Liver (tissue), 8 donors: ENCODE measurements at regions not wholly inside any gene's neighbourhood (a gene's known extent, or its start where the extent isn't known, plus 50 kb on each side); places are given as distances from the start of the nearest gene placed in this dataset.

ENCODE experiments used
- DNase-seq: peaks from one replicate; pipeline ENCODE4 v3.0.0-alpha.2; 2017; ENCODE audit warnings: low spot score
- H3K27ac ChIP-seq, 2 donors: one replicate each; pipeline ENCODE4 v1.7.0; 2013; ENCODE audit warnings: inconsistent platforms in 2 of 2, low read length in 2 of 2, control low read depth in 1 of 2, low read depth in 1 of 2, mild to moderate bottlenecking in 1 of 2
- H3K27me3 ChIP-seq, 4 donors: one replicate each; pipeline versions ENCODE4 v1.6.1 to v1.7.0; 2013; ENCODE audit warnings: low read length in 3 of 4, inconsistent platforms in 1 of 4, mild to moderate bottlenecking in 1 of 4, moderate library complexity in 1 of 4; ENCODE audit not compliant: control insufficient read depth in 4 of 4, insufficient read depth in 4 of 4
- H3K36me3 ChIP-seq, 4 donors: one replicate each; pipeline versions ENCODE4 v1.6.1 to v1.7.0; 2013; ENCODE audit warnings: low read length in 3 of 4, mild to moderate bottlenecking in 3 of 4, low read depth in 1 of 4, moderate library complexity in 1 of 4; ENCODE audit not compliant: control insufficient read depth in 4 of 4, insufficient read depth in 3 of 4
- H3K4me1 ChIP-seq, 4 donors: one replicate each; pipeline versions ENCODE4 v1.6.1 to v1.7.0; 2013; ENCODE audit warnings: low read length in 3 of 4, mild to moderate bottlenecking in 3 of 4, moderate library complexity in 1 of 4; ENCODE audit not compliant: control insufficient read depth in 4 of 4, insufficient read depth in 4 of 4
- H3K4me3 ChIP-seq, 3 donors: one replicate each; pipeline versions ENCODE4 v1.6.1 to v1.7.0; 2013; ENCODE audit warnings: low read length in 3 of 3, control low read depth in 1 of 3, low read depth in 1 of 3, mild to moderate bottlenecking in 1 of 3
- H3K9ac ChIP-seq, 2 donors: one replicate each; pipeline ENCODE4 v1.7.0; 2013; ENCODE audit warnings: low read length in 2 of 2, mild to moderate bottlenecking in 2 of 2, moderate library complexity in 2 of 2, control low read depth in 1 of 2, low read depth in 1 of 2
- H3K9me3 ChIP-seq, 4 donors: one replicate each; pipeline versions ENCODE4 v1.6.1 to v1.7.0; 2013; ENCODE audit warnings: low read length in 3 of 4; ENCODE audit not compliant: control insufficient read depth in 4 of 4
- EGR1 ChIP-seq, 2 donors: IDR thresholded peaks; 2 replicates each; pipeline ENCODE4 v1.6.1; 2016 to 2018; ENCODE audit warnings: antibody characterized with exemption in 2 of 2, low read depth in 2 of 2
- FOXA1 ChIP-seq: IDR thresholded peaks from 2 replicates; pipeline ENCODE4 v1.6.1; 2016; ENCODE audit warnings: antibody characterized with exemption
- GABPA ChIP-seq, 2 donors: IDR thresholded peaks in 1 of 2; conservative IDR thresholded peaks in 1 of 2; 2 replicates each; pipeline ENCODE4 v1.6.1; 2016; ENCODE audit warnings: antibody characterized with exemption in 2 of 2, mild to moderate bottlenecking in 1 of 2, moderate library complexity in 1 of 2
- HNF4G ChIP-seq: IDR thresholded peaks from 2 replicates; pipeline ENCODE4 v1.6.1; 2016; ENCODE audit warnings: antibody characterized with exemption
- JUND ChIP-seq, 2 donors: IDR thresholded peaks; 2 replicates each; pipeline ENCODE4 v1.6.1; 2016; ENCODE audit warnings: antibody characterized with exemption in 2 of 2
- NR2F2 ChIP-seq: IDR thresholded peaks from 2 replicates; pipeline ENCODE4 v1.6.1; 2016; ENCODE audit warnings: antibody characterized with exemption
- RAD21 ChIP-seq, 2 donors: IDR thresholded peaks; 2 replicates each; pipeline ENCODE4 v1.6.1; 2016; ENCODE audit warnings: antibody characterized with exemption in 2 of 2, mild to moderate bottlenecking in 2 of 2
- RXRA ChIP-seq, 2 donors: IDR thresholded peaks; 2 replicates each; pipeline ENCODE4 v1.6.1; 2017 to 2018; ENCODE audit warnings: antibody characterized with exemption in 2 of 2, mild to moderate bottlenecking in 1 of 2
- SP1 ChIP-seq: IDR thresholded peaks from 2 replicates; pipeline ENCODE4 v1.6.1; 2018; ENCODE audit warnings: antibody characterized with exemption, mild to moderate bottlenecking
- YY1 ChIP-seq: IDR thresholded peaks from 2 replicates; pipeline ENCODE4 v1.6.1; 2016; ENCODE audit warnings: antibody characterized with exemption, mild to moderate bottlenecking
- WGBS: extraction: QIAGEN DNeasy Blood & Tissue Kit; methylation state at CpG from one replicate; pipeline ENCODE4 v1.1.7; 2013; 5-methylcytosine and 5-hydroxymethylcytosine counted together
- TF ChIP-seq, protein P1 (sequence below): IDR thresholded peaks from 2 replicates; pipeline ENCODE4 v1.6.1; 2016; ENCODE audit warnings: antibody characterized with exemption
- TF ChIP-seq, protein P2 (sequence below): IDR thresholded peaks from 2 replicates; pipeline ENCODE4 v1.6.1; 2016; ENCODE audit warnings: antibody characterized with exemption, mild to moderate bottlenecking
- TF ChIP-seq, protein P3 (sequence below): fragments of 150-350 bp; IDR thresholded peaks from 2 replicates; pipeline ENCODE4 v1.5.1; 2017; ENCODE audit warnings: improper control_type of control experiment, low read depth, low read length; ENCODE audit not compliant: missing input control
- TF ChIP-seq, protein P4 (sequence below): IDR thresholded peaks from 2 replicates; pipeline ENCODE4 v1.6.1; 2016; ENCODE audit warnings: antibody characterized with exemption
- TF ChIP-seq, protein P5 (sequence below): IDR thresholded peaks from 2 replicates; pipeline ENCODE4 v1.6.1; 2016; ENCODE audit warnings: antibody characterized with exemption
- donor health status: healthy.
- donor health status: healthy.
- donor health status: healthy.
- donor health status: healthy.
- donor health status: healthy.

DNA sequence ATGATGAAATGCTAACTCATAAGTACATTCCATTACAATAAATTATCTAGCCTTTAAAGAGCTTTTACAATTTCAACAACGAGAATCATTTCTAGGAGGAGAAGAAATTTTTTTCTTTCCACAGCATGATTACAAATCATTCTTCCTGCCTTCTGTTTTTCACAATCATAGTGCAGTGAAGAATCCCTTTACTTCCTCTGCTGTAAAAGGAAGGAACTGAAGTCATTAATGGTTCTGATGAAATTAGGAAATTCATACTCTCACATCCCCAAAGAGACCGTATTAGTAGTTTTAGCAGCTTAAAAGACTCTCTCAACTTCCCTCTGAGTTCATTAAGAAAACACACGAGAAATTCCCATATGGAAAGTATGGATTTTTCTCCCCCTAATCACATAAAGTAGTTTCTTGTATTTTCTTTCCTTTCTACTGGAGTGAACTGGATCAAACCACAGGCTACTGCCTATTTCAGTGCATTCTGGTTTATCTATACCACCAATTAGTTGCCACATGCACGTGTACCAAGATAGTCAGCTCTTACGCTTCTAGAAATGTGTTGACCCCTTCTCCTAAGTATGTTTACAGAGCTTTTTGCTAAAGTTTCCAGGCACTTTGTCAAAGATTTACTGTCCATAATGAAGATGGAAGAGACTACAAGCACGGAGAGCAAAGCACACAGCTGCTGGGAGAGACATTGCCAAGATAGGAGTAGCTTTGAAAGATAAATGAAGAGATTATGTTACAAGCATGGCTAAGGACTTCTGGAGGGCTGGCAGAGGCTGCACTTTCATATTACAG lies 58.9 kb upstream of the KITLG start:
- Histone ChIP-seq H3K27ac (no peak overlapping the region), H3K4me3 (no peak overlapping the region), H3K27me3 (no peaks in the 10 kb centered on the region), H3K36me3 (no peaks in the 10 kb centered on the region), H3K9ac (no peak overlapping the region), H3K4me1 (no peaks in the 10 kb centered on the region), H3K9me3 (no peaks in the 10 kb centered on the region)
- peak in 1 of 2 donors; percentile 22 for TF ChIP-seq EGR1 (IDR thresholded peaks at IDR 0.05; ENCODE audit: low read depth in 2 of 2)
- TF ChIP-seq, protein P1, sequence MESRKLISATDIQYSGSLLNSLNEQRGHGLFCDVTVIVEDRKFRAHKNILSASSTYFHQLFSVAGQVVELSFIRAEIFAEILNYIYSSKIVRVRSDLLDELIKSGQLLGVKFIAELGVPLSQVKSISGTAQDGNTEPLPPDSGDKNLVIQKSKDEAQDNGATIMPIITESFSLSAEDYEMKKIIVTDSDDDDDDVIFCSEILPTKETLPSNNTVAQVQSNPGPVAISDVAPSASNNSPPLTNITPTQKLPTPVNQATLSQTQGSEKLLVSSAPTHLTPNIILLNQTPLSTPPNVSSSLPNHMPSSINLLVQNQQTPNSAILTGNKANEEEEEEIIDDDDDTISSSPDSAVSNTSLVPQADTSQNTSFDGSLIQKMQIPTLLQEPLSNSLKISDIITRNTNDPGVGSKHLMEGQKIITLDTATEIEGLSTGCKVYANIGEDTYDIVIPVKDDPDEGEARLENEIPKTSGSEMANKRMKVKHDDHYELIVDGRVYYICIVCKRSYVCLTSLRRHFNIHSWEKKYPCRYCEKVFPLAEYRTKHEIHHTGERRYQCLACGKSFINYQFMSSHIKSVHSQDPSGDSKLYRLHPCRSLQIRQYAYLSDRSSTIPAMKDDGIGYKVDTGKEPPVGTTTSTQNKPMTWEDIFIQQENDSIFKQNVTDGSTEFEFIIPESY = no peak
- no peak for DNase-seq
- 55% methylated on average over 6 of the region's 6 CpGs for WGBS

DNA sequence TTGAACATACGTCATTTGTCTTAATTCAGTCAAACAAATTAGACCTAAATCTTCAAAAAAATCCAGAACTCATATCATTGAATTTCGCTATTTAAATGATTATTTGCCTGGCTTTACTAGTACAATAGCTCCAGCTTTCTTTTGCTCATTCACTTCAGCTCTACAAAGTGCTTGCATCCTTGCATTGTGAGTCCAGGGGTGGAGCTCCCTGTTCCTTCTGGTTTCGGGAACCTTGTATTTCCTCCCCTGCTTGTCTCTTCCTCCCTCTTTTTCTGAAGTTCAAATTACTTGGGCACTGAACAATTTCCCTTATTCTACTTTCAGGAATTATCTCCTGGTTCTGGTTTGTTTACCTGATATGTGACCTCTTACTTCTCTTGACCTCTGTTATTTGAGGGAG lies 58.1 kb upstream of the KITLG start:
- no peak overlapping the region for H3K27ac ChIP-seq
- no peaks in the 10 kb centered on the region for H3K4me1 ChIP-seq
- no peak for DNase-seq
- H3K9me3 ChIP-seq = no peaks in the 10 kb centered on the region
- 74% methylated on average over 3 of the region's 3 CpGs for WGBS
- H3K9ac ChIP-seq = no peak overlapping the region
- H3K36me3 ChIP-seq = no peaks in the 10 kb centered on the region
- H3K4me3 ChIP-seq = no peak overlapping the region
- TF ChIP-seq YY1 (no peak), HNF4G (no peak), GABPA (IDR thresholded peaks at IDR 0.05 in 1 of 2, conservative IDR thresholded peaks at IDR 0.05 in 1 of 2) (no peak), FOXA1 (no peak), RAD21 (IDR thresholded peaks at IDR 0.05) (no peak), NR2F2 (no peak), JUND (IDR thresholded peaks at IDR 0.05) (no peak), RXRA (IDR thresholded peaks at IDR 0.05) (no peak), SP1 (no peak), EGR1 (IDR thresholded peaks at IDR 0.05; ENCODE audit: low read depth in 2 of 2) (no peak)
- TF ChIP-seq, protein P2, sequence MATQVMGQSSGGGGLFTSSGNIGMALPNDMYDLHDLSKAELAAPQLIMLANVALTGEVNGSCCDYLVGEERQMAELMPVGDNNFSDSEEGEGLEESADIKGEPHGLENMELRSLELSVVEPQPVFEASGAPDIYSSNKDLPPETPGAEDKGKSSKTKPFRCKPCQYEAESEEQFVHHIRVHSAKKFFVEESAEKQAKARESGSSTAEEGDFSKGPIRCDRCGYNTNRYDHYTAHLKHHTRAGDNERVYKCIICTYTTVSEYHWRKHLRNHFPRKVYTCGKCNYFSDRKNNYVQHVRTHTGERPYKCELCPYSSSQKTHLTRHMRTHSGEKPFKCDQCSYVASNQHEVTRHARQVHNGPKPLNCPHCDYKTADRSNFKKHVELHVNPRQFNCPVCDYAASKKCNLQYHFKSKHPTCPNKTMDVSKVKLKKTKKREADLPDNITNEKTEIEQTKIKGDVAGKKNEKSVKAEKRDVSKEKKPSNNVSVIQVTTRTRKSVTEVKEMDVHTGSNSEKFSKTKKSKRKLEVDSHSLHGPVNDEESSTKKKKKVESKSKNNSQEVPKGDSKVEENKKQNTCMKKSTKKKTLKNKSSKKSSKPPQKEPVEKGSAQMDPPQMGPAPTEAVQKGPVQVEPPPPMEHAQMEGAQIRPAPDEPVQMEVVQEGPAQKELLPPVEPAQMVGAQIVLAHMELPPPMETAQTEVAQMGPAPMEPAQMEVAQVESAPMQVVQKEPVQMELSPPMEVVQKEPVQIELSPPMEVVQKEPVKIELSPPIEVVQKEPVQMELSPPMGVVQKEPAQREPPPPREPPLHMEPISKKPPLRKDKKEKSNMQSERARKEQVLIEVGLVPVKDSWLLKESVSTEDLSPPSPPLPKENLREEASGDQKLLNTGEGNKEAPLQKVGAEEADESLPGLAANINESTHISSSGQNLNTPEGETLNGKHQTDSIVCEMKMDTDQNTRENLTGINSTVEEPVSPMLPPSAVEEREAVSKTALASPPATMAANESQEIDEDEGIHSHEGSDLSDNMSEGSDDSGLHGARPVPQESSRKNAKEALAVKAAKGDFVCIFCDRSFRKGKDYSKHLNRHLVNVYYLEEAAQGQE = no peak
- TF ChIP-seq, protein P1 = no peak
- TF ChIP-seq, protein P3, sequence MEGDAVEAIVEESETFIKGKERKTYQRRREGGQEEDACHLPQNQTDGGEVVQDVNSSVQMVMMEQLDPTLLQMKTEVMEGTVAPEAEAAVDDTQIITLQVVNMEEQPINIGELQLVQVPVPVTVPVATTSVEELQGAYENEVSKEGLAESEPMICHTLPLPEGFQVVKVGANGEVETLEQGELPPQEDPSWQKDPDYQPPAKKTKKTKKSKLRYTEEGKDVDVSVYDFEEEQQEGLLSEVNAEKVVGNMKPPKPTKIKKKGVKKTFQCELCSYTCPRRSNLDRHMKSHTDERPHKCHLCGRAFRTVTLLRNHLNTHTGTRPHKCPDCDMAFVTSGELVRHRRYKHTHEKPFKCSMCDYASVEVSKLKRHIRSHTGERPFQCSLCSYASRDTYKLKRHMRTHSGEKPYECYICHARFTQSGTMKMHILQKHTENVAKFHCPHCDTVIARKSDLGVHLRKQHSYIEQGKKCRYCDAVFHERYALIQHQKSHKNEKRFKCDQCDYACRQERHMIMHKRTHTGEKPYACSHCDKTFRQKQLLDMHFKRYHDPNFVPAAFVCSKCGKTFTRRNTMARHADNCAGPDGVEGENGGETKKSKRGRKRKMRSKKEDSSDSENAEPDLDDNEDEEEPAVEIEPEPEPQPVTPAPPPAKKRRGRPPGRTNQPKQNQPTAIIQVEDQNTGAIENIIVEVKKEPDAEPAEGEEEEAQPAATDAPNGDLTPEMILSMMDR = no peak
- TF ChIP-seq, protein P4, sequence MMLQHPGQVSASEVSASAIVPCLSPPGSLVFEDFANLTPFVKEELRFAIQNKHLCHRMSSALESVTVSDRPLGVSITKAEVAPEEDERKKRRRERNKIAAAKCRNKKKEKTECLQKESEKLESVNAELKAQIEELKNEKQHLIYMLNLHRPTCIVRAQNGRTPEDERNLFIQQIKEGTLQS = no peak
- TF ChIP-seq, protein P5, sequence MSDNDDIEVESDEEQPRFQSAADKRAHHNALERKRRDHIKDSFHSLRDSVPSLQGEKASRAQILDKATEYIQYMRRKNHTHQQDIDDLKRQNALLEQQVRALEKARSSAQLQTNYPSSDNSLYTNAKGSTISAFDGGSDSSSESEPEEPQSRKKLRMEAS = no peak
- H3K27me3 ChIP-seq = no peaks in the 10 kb centered on the region
